ENCODE measurements at regions not wholly inside any gene's neighbourhood (a gene's known extent, or its start where the extent isn't known, plus 50 kb on each side); places are given as distances from the start of the nearest gene placed in this dataset.

GRCh38 chr7:16211402-16211925, 209.9 kb downstream of the CRPPA start:
- WGBS (ENCODE audit: insufficient coverage, low coverage, missing lambda C conversion rate) = 89% methylated on average over 6 of the region's 6 CpGs
- in situ Hi-C loops (cut with MboI) (no loop called here), intact Hi-C loops (cut with micrococcal nuclease) (no loop called here)
- FAIRE-seq (peak; percentile 52), DNase-seq (ENCODE audit: extremely low read depth in 1 of 4, low spot score in 3 of 4) (no peak), ATAC-seq (peak; percentile 18; the same call in 2 of the 3 replicates)
- H3K27me3 ChIP-seq (ENCODE audit: control insufficient read depth in 2 of 2, insufficient read depth in 2 of 2, low read length in 2 of 2) = no peaks in the 10 kb centered on the region
- H3K9ac ChIP-seq (ENCODE audit: insufficient read depth in 1 of 2, low read depth in 2 of 2, low read length in 2 of 2) = no peak overlapping the region
- no peak overlapping the region for H3K4me2 ChIP-seq (ENCODE audit: insufficient read depth, low read length)
- TF ChIP-seq HDAC6 (IDR thresholded peaks at IDR 0.05; ENCODE audit: low read depth, low read length) (no peak), TRIM28 (IDR thresholded peaks at IDR 0.05) (no peak), CEBPB (tag; IDR thresholded peaks at IDR 0.05) (0 out of 2 replicates have a peak, but pooled peaks have one; percentile 32), GABPB1 (CRISPR knock-in tag; IDR thresholded peaks at IDR 0.05) (no peak)
- TF ChIP-seq, protein P1, sequence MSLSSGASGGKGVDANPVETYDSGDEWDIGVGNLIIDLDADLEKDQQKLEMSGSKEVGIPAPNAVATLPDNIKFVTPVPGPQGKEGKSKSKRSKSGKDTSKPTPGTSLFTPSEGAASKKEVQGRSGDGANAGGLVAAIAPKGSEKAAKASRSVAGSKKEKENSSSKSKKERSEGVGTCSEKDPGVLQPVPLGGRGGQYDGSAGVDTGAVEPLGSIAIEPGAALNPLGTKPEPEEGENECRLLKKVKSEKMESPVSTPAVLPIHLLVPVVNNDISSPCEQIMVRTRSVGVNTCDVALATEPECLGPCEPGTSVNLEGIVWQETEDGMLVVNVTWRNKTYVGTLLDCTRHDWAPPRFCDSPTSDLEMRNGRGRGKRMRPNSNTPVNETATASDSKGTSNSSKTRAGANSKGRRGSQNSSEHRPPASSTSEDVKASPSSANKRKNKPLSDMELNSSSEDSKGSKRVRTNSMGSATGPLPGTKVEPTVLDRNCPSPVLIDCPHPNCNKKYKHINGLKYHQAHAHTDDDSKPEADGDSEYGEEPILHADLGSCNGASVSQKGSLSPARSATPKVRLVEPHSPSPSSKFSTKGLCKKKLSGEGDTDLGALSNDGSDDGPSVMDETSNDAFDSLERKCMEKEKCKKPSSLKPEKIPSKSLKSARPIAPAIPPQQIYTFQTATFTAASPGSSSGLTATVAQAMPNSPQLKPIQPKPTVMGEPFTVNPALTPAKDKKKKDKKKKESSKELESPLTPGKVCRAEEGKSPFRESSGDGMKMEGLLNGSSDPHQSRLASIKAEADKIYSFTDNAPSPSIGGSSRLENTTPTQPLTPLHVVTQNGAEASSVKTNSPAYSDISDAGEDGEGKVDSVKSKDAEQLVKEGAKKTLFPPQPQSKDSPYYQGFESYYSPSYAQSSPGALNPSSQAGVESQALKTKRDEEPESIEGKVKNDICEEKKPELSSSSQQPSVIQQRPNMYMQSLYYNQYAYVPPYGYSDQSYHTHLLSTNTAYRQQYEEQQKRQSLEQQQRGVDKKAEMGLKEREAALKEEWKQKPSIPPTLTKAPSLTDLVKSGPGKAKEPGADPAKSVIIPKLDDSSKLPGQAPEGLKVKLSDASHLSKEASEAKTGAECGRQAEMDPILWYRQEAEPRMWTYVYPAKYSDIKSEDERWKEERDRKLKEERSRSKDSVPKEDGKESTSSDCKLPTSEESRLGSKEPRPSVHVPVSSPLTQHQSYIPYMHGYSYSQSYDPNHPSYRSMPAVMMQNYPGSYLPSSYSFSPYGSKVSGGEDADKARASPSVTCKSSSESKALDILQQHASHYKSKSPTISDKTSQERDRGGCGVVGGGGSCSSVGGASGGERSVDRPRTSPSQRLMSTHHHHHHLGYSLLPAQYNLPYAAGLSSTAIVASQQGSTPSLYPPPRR (CRISPR knock-in tag; IDR thresholded peaks at IDR 0.05; ENCODE audit: borderline replicate concordance) = no peak
- CTCF ChIA-PET (ENCODE audit: low intra/inter-chr PET ratio) = no interaction called here
- peaks cover 0 to 5% of the 10 kb centered on the region in 2 experiments; a peak in 1 of 5 replicates for H3K4me1 ChIP-seq (replicated peaks in 1 of 2; ENCODE audit: control insufficient read depth in 2 of 2, insufficient read depth in 2 of 2, low read length in 2 of 2)
- H3K27ac ChIP-seq (ENCODE audit: extremely low read depth, low read depth, low read length) = no peak overlapping the region
- no peaks in the 10 kb centered on the region; the same call in 1 of the 2 replicates for H3K9me3 ChIP-seq (replicated peaks; ENCODE audit: control insufficient read depth, insufficient read depth, low read depth, low read length)
- no peaks in the 10 kb centered on the region for H3K79me2 ChIP-seq (ENCODE audit: control insufficient read depth, insufficient read depth, low read length)
- no peaks in the 10 kb centered on the region for H3K36me3 ChIP-seq (ENCODE audit: control insufficient read depth, insufficient read depth, low read length)
- no peak overlapping the region for H2AFZ ChIP-seq (ENCODE audit: low read depth, low read length)
- no peaks in the 10 kb centered on the region for H3K9me1 ChIP-seq (ENCODE audit: control insufficient read depth, insufficient read depth, low read length)
- H3K4me3 ChIP-seq = no peak overlapping the region
- POLR2A ChIA-PET = no interaction called here
- H4K20me1 ChIP-seq (replicated peaks; ENCODE audit: control insufficient read depth, insufficient read depth, low read length) = no peaks in the 10 kb centered on the region
- no TSS peak for BruUV-seq (replicated peaks)
